HG02938 (cell line): ENCODE measurements at regions not wholly inside any gene's neighbourhood (a gene's known extent, or its start where the extent isn't known, plus 50 kb on each side); places are given as distances from the start of the nearest gene placed in this dataset.
"Not testable (repeated sequence)": the region's sequence is repeated elsewhere in the genome, so short reads cannot be mapped to it uniquely, and the experiment has no call there.

Experiments
- ATAC-seq: cut with Tn5 transposase; IDR thresholded peaks from one replicate; pipeline ENCODE4 v1.9.1; 2021; ENCODE audit warnings: mild to moderate bottlenecking, moderate library complexity; ENCODE audit not compliant: unreplicated experiment

DNA sequence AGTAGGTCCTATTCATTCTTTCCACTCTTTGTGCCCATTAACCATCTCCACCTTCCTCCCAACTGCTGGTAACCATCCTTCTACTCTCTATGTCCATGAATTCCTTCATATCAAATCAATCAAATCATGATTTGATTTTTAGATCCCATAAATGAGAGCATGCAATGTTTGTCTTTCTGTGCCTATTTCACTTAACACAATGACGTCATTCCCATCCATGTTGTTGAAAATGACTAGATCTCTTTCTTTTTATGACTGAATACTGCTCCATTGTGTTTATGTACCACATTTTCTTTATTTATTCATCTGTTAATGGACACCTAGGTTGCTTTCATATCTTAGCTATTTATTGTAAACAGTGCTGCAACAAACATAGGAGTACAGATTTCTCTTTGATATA, 827.3 kb upstream of the NRXN1 start:
- no peak for ATAC-seq

DNA sequence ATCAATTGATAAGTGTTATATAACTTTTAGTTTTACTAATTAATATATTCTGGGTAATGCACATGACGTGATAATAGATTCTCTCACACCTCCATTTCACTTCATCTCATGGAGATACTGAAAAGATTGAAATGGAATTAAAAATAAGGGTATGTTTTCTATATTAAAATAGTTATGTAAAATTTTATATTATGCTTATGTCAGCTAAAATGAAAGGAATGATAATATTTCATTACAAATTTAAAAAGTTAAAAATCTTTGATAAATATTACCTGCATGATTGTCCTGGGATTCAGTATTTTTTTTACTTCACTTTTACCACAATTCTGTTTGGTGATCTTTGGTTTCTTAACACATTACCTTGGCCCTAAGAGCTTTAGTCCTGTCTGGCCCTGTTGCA, 823.8 kb upstream of the NRXN1 start:
- ATAC-seq: no peak

GRCh38 chr2:51846796-51847195, 814.9 kb upstream of the NRXN1 start:
- ATAC-seq: no peak

DNA sequence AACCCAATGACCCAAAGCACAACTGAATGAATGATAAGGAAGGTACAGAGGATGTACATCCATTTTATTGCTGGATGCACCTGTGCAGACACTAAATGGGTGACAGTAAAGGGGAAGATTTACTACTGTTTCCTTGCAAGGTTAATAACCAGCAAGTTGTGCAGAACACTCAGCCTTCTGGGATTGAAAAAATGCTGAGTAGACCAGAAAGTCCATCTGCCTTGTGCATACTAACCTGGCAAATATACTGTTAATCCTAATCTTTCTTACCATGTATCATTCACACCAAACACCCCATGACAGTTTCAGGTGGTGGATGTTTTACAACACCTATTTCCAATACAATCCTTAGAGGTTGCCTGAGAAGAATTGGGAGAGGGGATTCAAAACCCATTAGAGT, 814.1 kb upstream of the NRXN1 start:
- ATAC-seq: no peak

DNA sequence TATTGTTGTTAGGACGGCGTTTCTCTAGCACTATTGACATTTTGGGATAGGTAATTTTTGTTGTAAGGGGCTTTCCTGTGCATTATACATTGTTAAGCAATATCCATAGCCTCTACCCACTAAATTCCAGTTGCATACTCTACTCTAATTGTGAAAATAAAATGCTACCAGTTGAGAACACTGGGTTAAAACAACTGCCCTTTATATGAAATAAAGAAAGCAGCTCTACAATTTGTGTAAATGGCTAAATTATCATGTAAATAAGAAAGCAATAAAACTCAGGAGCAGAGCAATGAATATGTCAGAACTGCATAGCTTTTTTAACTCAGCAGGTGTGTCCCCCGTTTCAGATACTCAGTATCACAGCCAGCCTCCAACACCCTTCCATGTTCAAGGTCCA, 812.7 kb upstream of the NRXN1 start:
- no peak for ATAC-seq

GRCh38 chr2:51829477-51829876, 797.5 kb upstream of the NRXN1 start:
- ATAC-seq: no peak

GRCh38 chr2:51825823-51826222, 793.9 kb upstream of the NRXN1 start:
- no peak for ATAC-seq

DNA sequence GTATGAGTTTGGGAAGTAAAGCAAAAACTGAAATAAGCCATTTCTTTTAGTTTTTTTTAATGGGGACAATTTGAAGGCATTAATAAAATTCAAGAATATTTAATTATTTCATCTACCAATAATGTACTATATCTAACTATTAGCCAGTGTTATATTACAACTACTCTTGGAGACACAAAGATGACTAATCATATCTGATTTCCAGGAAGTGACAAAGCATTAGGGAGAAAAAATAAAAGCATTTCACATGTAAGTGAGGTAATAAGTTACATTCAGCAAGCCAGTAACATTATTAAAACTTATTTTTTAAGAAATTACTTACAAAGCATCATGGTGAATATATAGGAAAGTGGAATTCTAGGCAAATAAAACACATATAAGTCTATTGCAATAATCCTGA, 781.3 kb upstream of the NRXN1 start:
- ATAC-seq: no peak

DNA sequence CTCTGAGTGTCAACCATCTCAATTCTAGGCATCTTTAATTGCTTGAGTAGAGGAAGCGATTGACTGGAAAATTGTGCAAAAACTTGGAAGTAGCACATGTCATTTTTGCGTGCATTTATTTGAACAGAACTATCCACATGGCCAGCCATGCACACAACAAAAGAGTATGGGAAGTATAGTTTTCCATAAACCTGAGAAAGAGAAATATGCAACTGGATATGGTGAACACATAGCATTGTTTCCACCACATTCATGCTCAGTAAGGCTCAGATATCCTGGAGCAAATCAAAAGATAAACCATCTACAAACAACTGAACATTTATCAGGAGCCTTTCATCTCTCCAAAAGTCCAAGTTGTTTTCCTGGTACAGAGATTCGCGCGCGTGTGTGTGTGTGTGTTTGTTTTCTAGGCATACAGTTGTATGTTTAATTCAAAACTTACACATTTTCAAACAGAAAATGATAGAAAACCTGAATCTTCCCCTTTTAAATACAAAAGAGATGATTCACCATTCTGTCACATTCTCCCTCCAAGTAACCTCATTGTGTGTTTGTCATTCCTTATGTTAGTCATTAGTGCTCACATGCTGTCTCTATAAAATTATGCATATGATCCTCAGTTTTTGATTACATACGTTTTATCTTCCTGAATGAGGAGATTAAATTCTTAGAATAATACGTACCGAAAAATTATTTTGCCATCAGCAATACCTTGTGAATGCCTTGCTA, 780.4 kb upstream of the NRXN1 start:
- ATAC-seq: no peak

GRCh38 chr2:51810197-51810596, 778.3 kb upstream of the NRXN1 start:
- no peak for ATAC-seq

- ATAC-seq: no peak
Measured at GRCh38 chr2:51807229-51807628, 775.3 kb upstream of the NRXN1 start.

GRCh38 chr2:51795248-51795888, 763.4 kb upstream of the NRXN1 start:
- ATAC-seq: no peak

- no peak for ATAC-seq
Measured at GRCh38 chr2:51791496-51791895, 759.6 kb upstream of the NRXN1 start.

DNA sequence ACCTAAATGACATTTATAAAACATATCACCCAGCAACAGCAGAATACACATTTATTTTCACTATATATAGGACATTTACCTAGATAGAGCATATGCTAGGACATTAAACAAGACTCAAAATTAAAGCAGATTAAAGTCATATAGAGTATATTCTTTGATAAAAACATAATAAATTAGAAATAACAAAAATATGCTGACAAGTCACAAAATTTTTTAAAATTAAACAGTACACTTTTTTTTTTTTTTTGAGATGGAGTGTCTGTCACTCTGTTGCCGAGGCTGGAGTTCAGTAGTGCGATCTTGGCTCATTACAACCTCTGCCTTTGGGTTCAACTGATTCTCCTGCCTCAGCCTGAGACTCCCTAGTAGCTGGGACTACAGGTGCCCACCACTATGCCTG, 758.9 kb upstream of the NRXN1 start:
- no peak for ATAC-seq

- ATAC-seq: no peak
Measured at GRCh38 chr2:51789918-51790317, 758.0 kb upstream of the NRXN1 start.

DNA sequence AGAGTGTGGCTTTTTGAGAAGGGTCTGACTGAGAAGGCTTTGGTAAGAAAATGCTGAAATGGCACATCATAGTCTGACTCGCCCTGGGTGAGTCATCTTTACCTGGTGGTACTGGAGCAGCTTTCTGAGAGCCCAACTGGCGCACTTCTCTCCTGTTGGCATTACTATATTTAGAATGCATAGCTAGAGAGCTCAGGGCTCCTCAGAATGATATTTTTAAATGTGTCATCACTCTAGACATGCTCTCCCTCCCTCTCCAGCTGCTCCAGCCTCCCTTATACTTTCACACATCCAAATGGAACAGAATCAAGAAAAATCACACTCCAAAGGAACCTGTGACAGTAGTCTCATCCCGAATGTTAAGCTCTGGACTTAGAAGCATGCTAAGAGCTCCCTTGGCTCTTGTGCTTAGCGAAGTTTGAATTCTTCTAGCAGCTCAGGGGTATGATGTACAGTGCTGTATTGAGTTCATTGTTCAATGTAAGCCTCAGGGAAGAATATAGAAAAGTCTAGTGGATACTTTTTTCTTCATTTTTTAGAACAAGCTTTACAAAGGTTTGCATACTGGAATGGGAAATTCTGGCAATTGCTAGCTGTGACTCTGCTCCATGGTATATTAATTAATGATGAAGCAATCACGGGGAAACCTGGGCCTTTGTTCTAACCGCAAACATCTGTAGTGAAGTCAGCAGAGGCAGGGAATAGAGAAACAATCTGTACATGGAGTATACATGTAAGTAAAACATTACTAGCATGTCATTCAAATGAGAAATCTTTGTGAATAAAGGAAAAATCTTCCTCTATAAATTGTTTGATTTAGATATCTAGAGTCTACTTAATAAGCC, 751.2 kb upstream of the NRXN1 start:
- ATAC-seq: no peak

DNA sequence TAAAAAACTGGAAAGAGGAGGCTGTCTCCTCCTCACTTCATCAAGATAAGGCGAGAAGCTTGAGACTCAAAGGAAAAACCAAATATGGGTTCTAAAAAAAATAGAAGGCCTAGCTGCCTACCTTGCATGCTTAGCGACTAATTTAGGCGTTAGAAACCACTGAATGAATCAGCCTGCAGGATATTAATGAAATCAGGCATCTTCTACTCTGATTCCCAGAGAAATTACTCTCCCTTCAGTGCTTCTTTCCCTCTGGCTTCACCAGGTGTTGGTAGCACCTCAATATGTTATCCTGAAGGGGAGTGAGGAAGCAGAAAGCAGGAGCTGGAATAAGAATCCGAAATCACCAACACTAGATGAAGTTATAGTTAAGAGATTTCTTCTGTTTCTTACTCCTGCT, 749.8 kb upstream of the NRXN1 start:
- no peak for ATAC-seq

GRCh38 chr2:51780353-51780752, 748.4 kb upstream of the NRXN1 start:
- no peak for ATAC-seq

- ATAC-seq: not testable (repeated sequence)
Measured at GRCh38 chr2:51779723-51780122, 747.8 kb upstream of the NRXN1 start.

- ATAC-seq: no peak
Measured at GRCh38 chr2:51778806-51779205, 746.9 kb upstream of the NRXN1 start.

DNA sequence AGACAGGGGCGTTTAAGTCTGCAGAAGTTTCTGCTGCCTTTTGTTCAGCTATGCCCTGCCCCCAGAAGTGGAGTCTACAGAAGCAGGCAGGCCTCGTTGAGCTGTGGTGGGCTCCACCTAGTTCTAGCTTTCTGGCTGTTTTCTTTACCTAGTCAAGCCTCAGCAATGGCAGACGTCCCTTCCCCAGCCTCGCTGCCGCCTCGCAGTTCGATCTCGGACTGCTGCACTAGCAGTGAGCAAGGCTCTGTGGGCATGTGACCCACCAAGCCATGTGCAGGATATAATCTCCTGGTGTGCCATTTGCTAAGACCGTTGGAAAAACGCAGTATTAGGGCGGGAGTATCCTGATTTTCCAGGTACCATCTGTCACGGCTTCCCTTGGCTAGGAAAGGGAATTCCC, 742.7 kb upstream of the NRXN1 start:
- ATAC-seq: not testable (repeated sequence)

GRCh38 chr2:51760441-51760840, 728.5 kb upstream of the NRXN1 start:
- no peak for ATAC-seq
